NCI-H2227 (cell line): ENCODE measurements at regions not wholly inside any gene's neighbourhood (a gene's known extent, or its start where the extent isn't known, plus 50 kb on each side); places are given as distances from the start of the nearest gene placed in this dataset.
"Not testable (repeated sequence)": the region's sequence is repeated elsewhere in the genome, so short reads cannot be mapped to it uniquely, and the experiment has no call there.

Experiments used
- DNase-seq: peaks from one replicate; lab custom pipeline; 2025; ENCODE audit not compliant: unreplicated experiment; lab: John Stamatoyannopoulos, UW

DNA sequence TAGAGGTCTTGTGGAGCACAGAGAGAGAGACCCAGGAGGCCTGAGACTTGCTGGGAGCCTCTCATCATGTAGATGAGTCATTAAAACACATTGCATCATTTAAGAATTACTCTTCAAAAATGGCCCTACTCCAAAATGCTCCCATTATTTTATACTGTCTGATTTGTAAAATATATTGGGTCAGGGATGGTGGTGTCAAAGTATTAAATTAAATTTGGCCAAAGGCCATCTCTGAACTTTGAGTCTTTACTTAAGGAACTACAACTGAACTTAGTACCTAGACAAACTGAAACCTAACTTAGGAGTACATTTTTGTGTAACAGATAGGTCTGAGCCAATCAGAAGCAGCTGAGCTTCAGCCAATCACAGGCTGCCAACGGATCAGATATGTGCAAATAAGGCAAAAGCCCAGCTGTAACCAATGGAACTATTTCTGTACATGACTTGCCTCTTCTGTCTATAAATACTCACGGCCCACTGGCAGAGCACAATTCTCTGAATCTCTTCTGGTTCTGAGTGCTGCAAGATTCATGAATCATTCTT, 657.2 kb downstream of the TLE1 start:
- no peak for DNase-seq

DNA sequence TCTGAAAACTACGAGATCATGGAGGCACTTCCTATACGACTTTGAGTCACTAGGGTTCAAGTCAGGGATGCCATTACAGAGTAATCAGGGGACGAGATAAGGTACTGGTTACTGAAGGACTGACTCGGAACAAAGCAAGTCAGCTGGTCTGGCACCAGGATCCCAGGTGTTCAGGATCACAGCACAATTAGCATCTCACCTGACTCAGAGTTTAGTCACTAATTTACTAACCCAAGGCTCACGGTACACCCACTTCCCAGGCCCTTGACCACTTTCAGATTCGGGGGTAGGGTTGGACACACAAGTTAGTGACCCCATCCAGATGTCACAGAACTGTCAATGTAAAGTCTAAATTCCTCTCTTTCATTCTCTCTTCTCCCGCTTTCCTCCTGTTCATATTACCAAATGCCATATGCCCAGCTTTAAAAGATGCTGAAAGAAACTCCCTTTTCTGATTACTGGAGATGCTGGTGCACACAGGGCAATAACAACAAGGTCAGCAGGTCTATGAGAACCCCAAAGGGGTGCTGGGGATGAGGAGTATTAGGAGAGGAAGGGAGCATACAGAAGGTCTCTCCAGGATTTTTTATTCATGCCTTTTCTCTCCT, 657.8 kb downstream of the TLE1 start:
- no peak for DNase-seq

DNA sequence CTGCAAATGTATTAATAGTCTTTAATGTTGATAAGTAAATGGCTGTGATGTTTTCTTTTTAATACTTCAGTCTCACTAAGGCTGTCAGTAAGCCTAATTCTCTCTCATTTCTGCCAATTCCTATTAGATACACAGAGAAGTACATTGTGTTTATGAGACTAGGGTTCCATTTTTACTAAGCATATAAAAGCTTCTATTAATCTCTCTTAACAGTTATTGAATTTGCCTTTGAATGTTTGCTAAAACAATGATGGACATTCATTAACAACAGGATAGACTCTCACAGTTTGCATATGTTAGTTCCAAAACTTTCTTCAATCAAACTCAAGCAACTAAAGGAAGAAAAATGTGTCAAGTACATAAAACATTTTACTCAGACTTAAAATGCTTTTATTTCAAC, 659.3 kb downstream of the TLE1 start:
- no peak for DNase-seq

- DNase-seq, result no peak
Observed at GRCh38 chr9:81028504-81028903, 660.8 kb downstream of the TLE1 start.

DNA sequence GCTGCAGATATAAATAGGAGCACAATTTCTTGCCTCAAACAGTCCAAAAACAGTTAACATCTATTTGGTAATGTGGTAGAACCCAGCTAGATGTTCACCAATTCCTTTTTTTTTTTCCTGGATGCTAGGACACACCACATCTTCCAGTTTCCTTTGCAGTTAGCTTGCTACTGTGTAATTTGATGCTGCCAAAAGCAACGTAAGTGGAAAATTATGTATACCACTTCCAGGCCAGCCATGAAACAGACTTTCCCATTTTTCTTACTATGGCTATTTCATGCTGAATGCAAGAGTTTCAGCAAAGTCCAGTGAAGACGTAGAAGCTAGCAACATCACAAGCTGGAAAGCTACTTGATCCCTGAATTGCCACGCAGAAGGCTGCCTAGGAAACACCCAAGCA, 667.2 kb downstream of the TLE1 start:
- DNase-seq, result no peak

GRCh38 chr9:81014945-81015344, 674.4 kb downstream of the TLE1 start:
- DNase-seq, result not testable (repeated sequence)

DNA sequence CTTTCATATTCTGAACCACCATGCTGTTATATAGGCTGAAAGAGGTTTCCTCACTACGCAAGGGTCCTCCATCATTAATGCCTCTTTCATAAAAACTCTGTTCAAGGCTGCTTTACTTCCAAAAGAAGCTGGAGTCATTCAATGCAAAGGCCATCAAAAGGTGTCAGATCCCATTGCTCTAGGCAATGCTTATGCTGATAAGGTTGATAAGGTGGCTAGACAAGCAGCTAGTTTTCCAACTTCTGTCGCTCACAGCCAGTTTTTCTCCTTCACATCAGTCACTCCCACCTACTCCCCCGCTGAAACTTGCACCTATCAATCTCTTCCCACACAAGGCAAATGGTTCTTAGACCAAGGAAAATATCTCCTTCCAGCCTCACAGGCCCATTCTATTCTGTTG, 676.2 kb downstream of the TLE1 start:
- DNase-seq, result not testable (repeated sequence)

DNA sequence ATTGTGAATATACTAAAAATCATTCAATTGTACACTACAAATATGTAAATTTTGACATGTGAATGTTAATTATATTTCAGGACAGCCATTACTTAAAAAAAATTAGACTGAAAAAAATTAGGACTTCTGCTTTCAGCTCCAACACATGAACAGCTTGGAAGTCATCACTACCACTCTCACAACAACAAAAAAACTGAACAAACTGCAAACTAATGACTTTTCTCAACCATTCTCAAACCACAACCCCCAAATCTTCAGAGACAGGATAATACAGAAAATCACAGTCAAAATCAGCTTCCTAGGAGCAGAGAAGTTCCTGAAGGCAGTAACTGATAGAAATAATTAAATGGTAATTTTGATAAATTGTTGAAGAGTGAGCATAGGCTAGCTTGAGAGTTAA, 686.4 kb downstream of the TLE1 start:
- DNase-seq, result no peak

- DNase-seq, result no peak
Observed at GRCh38 chr9:81002242-81002641, 687.1 kb downstream of the TLE1 start.

GRCh38 chr9:80995759-80996158, 693.6 kb downstream of the TLE1 start:
- DNase-seq, result no peak

DNA sequence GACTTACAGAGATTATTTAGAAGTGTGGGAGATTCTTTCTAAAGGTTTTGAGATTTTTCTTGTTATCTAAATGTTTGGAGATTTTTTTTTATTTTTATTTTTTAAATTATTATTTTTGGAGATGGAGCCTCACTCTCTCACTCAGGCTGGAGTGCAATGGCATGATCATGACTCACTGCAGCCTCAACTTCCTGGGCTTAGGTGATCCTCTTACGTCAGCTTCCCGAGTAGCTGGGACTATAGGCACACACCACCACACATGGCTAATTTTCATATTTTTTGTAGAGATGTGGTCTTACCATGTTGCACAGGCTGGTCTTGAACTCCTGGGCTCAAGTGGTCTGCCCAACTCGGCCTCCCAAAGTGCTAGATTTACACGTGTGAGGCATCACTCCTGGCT, 694.5 kb downstream of the TLE1 start:
- no peak for DNase-seq

DNA sequence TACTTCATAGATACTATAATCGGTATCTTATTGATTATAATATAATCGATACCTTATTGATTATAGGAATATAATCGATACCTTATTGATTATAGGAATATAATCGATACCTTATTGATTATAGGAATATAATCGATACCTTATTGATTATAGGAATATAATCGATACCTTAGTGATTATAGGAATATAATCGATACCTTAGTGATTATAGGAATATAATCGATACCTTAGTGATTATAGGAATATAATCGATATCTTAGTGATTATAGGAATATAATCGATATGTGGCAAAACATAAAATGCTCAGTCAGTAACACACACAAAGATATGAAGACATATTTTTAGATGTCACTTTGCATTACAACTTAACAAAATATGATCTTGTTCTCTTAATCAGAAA, 703.8 kb downstream of the TLE1 start:
- not testable (repeated sequence) for DNase-seq

GRCh38 chr9:80976403-80976802, 712.9 kb downstream of the TLE1 start:
- DNase-seq, result no peak

DNA sequence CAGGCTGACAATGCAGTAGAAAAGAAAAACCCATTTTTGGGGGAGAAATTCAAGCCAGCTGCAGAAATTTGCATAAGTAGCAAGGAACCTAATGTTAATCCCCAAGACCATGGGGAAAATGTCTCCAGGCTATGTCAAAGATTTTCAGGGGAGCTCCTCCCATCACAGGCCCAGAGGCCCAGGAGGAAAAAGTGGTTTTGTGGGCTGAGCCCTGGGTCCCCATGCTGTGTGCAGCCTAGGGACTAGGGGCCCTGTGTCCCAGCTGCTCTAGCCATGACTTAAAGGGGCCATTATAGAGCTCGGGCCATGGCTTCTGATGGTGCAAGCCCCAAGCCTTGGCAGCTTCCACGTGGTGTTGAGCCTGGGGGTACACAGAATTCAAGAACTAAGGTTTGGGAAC, 719.0 kb downstream of the TLE1 start:
- not testable (repeated sequence) for DNase-seq

DNA sequence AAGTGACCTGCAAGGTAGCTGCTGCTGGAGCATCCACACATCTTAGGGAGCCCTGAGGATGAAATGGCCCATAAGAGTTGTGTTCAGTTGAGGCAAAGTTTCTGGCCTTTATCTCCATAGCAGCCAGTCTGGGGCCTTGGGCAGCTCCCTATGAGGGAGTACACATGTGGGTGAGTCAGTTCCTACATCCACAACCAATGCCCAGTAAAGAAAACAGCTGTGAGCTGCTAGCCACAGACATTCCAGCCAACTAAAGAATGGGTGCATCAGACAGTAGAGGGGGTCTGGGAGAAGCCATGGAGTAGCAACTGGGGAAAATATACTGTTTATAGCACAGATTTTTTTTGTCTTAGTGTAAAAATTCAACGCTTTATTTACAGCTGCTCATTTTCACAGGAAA, 720.7 kb downstream of the TLE1 start:
- DNase-seq, result no peak

GRCh38 chr9:80964914-80965313, 724.4 kb downstream of the TLE1 start:
- peak; percentile 75 for DNase-seq

DNA sequence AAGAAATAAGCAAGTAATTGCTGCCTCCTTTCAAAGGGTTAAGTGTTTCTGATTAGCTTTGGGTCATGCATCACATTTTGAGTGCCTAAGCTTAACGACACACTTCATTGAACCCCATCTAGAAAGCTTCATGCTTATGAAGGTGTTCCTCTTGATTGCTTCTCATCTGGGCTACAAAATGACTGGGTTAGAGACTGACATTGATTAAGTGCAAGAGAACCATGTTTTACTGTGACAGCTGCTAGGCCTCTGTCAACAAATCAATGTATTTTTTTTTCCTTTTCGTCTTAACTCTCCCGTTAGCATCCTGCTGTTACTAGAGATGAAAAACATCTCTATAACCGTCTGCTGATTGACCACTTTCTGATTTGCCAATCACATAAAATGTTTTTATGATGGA, 725.0 kb downstream of the TLE1 start:
- DNase-seq, result peak; percentile 77

DNA sequence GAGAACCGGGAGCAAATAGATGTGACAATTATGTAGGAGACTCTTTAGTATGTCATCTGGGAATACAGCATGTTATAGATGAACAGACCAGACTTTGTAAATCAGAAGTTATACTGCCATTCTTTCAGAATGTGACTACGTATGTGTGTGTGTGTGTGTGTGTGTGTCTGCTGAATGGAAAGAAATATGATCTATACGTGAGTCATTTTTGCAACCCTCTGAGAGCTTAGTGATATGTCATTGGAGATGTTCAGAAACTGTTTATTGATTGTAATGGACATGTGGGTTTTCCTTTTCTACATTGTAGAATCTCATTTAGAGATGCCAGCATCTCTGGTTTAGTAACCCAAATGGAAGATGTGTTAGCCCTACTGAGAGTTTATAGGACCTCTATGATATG, 731.5 kb downstream of the TLE1 start:
- DNase-seq, result no peak

DNA sequence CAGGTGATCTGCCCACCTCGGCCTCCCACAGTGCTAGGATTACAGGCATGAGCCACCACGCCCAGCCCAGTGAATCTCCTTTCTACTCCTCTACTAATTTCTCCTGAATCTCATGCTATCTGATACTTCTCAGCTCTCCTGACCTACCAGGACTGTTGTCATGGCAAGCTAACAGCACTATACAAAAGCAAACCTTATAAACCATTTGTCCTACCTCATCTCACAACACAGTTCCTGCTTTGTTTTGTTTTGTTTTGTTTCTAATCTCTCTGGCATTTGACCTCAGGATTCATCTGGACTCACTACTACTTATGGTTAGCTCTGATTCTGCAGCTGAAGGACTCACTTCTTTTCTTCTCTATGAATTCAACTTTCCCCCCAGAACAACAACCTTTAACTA, 734.8 kb downstream of the TLE1 start:
- DNase-seq, result no peak

DNA sequence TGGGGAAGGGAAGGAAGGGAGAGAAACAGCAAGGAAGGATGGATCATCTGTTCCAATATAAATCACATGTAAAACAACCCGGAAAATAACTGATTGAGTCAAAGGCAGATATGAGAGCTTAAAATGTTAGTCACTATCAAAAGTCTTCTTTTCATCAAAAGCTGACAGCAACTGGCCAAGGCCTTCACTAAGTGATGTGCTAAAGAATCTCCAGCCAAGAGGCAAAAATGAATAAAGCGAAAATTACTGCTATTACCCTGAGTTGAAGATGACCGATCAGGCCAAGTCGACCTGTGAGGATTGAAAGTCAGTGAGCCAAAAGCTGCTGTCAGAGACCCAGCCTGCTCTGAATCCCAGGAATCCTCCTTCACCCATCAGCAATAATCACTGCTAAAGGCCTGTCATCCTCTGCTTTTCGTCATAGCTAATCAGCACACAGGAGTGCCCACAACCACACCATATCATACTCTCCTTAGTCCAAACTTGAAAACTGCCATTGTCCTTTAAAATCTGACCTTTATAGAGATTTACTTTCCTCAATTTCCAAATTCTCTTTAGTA, 736.9 kb downstream of the TLE1 start:
- DNase-seq, result peak; percentile 8

DNA sequence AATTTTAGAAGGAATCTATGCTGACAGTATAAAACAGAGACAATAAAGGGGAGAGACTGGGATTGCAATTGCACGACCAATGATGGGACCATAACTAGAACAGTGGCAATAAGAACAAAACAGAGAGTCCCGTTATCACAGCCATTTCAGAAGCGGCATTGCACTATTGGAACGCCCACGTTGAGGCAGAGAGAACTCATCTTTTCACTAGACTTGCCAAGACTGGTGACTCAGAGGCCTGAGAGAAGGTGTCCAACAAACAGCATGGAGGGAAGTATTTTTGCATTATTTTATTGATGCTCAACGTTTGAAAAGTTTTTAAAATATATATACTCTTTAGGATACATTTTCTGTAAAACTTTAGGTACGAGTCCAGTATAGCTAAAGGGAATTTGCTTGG, 737.7 kb downstream of the TLE1 start:
- no peak for DNase-seq

DNA sequence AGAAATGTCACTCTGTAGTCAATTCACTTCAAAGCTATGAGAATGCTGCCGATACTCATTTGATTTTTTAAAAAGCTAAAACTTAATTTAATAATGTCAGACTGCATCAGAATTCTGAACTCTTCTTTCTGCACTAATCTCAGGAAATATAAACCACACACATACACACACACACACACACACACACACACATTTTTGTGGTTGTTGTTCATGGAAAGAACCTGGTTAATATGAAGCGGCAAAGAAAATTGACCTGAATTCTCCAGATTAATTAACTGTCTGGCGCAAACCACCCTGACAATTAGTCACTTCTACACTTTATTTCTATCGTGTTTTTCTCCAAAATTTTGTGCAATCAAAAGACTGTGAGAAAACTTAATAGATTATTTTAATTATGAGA, 740.5 kb downstream of the TLE1 start:
- DNase-seq, result no peak

- DNase-seq, result no peak
Observed at GRCh38 chr9:80948066-80948465, 741.3 kb downstream of the TLE1 start.
